Gastrocnemius medialis (tissue), 4 donors: ENCODE measurements at regions not wholly inside any gene's neighbourhood (a gene's known extent, or its start where the extent isn't known, plus 50 kb on each side); places are given as distances from the start of the nearest gene placed in this dataset.
"Not testable (repeated sequence)": the region's sequence is repeated elsewhere in the genome, so short reads cannot be mapped to it uniquely, and the experiment has no call there.

Experiments used
- ATAC-seq, 2 donors: fragments of 150-250 bp; one replicate each; pipeline ENCODE4 v1.9.1; 2016
- DNase-seq, 2 donors: peaks; one replicate each; pipeline ENCODE4 v3.0.0-alpha.2; 2019
- H3K27ac ChIP-seq, 4 donors: fragments of 200-600 bp; sonication (generic); 1 replicate in 1 of 4; 2 replicates in 3 of 4; pipeline ENCODE4 v1.5.1; 2016 to 2018; ENCODE audit warnings: mild to moderate bottlenecking in 2 of 4, moderate library complexity in 1 of 4
- H3K27me3 ChIP-seq, 3 donors: fragments of 200-600 bp; sonication (generic) in 2 of 3; 1 replicate in 1 of 3; 2 replicates in 2 of 3; pipeline versions ENCODE4 v1.5.1 to v1.6.0; 2016 to 2019; ENCODE audit warnings: mild to moderate bottlenecking in 1 of 3, moderate library complexity in 1 of 3
- H3K36me3 ChIP-seq, 2 donors: fragments of 200-600 bp; sonication (generic) in 1 of 2; one replicate each; pipeline ENCODE4 v1.5.1; 2017 to 2018
- H3K4me1 ChIP-seq, 2 donors: fragments of 200-600 bp; sonication (generic) in 1 of 2; one replicate each; pipeline ENCODE4 v1.5.1; 2016 to 2017; ENCODE audit warnings: mild to moderate bottlenecking in 2 of 2
- H3K4me3 ChIP-seq, 4 donors: fragments of 200-600 bp; sonication (generic) in 3 of 4; 1 replicate in 1 of 4; 2 replicates in 3 of 4; pipeline ENCODE4 v1.5.1; 2016 to 2019; ENCODE audit warnings: mild to moderate bottlenecking in 2 of 4
- H3K9me3 ChIP-seq, 3 donors: fragments of 200-600 bp; sonication (generic) in 2 of 3; 1 replicate in 1 of 3; 2 replicates in 2 of 3; pipeline ENCODE4 v1.5.1; 2016 to 2019
- POLR2A ChIP-seq, 2 donors: fragments of 450-650 bp; IDR thresholded peaks; one replicate each; pipeline ENCODE4 v1.6.1; 2017; ENCODE audit warnings: antibody characterized with exemption in 2 of 2, mild to moderate bottlenecking in 2 of 2, moderate library complexity in 2 of 2
- in situ Hi-C, 4 donors: fragments of 200-750 bp; cut with MboI; loops; one replicate each; pipeline versions ENCODE4 v1.15.0 to v1.8.0; 2017; ENCODE audit warnings: low sequenced_read_pairs in 4 of 4
- intact Hi-C: fragments of 100-400 bp; cut with DNase I; formaldehyde crosslinking; loops from one replicate; pipeline ENCODE4 v1.15.1; 2023; ENCODE audit warnings: low total_unique reads
- TF ChIP-seq, protein P1 (sequence below), 5 experiments: fragments of 450-650 bp in 3 of 5; fragments of 200-600 bp in 2 of 5; sonication (generic) in 2 of 5; IDR thresholded peaks in 4 of 5; conservative IDR thresholded peaks in 1 of 5; 1 replicate in 4 of 5; 2 replicates in 1 of 5; pipeline ENCODE4 v1.5.1; 2016 to 2019; ENCODE audit warnings: antibody characterized with exemption in 5 of 5, mild to moderate bottlenecking in 3 of 5, moderate library complexity in 3 of 5

DNA sequence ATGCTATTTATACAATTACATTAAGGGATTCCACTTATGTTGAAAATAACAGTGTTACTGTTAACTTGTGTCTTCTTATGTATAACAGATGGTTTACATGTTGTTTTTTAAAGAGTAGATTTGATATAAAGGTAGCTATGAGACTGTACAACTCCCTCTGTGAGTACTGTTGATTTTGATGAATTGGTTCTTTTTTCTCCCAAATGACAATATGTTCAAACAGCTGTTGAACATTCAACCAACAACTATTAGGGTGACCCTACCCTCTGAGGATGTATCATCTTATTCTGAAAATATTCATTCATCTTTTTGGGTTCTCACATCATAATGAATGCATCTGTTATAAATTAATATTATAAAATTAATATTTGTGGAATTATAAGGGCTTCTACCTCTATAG is 456.9 kb upstream of the MGAT4C start:
- H3K27me3 ChIP-seq: no peaks in the 10 kb centered on the region
- no peak overlapping the region for H3K27ac ChIP-seq
- no peak for DNase-seq
- H3K4me1 ChIP-seq: no peaks in the 10 kb centered on the region
- H3K4me3 ChIP-seq: no peak overlapping the region
- in situ Hi-C loops (no loop called here), intact Hi-C loops (no loop called here)
- no peaks in the 10 kb centered on the region for H3K36me3 ChIP-seq
- TF ChIP-seq POLR2A (IDR thresholded peaks at IDR 0.05): no peak
- ATAC-seq: no peak
- no peaks in the 10 kb centered on the region for H3K9me3 ChIP-seq

DNA sequence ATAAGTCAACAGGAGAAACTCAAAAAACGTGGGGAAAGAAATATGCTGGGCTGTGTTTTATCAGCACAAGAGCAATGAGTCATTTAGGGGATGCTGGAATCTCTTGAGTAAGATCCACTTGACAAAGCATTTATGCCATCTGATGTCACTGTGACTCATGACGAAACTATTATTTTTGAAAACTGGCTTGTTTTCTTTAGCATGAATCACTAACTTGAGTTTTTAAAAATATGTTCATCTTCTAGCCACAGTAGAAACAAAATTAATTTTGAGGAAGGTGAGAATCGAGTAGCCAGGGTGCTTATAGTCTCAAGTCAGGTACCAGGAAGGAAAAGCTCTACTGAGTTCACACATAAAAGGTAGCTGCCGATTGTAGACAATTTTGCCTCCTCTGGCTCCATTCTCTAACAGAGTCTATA is 456.2 kb upstream of the MGAT4C start:
- H3K4me3 ChIP-seq: no peak overlapping the region
- no peaks in the 10 kb centered on the region for H3K4me1 ChIP-seq
- TF ChIP-seq POLR2A (IDR thresholded peaks at IDR 0.05): no peak
- TF ChIP-seq, protein P1, sequence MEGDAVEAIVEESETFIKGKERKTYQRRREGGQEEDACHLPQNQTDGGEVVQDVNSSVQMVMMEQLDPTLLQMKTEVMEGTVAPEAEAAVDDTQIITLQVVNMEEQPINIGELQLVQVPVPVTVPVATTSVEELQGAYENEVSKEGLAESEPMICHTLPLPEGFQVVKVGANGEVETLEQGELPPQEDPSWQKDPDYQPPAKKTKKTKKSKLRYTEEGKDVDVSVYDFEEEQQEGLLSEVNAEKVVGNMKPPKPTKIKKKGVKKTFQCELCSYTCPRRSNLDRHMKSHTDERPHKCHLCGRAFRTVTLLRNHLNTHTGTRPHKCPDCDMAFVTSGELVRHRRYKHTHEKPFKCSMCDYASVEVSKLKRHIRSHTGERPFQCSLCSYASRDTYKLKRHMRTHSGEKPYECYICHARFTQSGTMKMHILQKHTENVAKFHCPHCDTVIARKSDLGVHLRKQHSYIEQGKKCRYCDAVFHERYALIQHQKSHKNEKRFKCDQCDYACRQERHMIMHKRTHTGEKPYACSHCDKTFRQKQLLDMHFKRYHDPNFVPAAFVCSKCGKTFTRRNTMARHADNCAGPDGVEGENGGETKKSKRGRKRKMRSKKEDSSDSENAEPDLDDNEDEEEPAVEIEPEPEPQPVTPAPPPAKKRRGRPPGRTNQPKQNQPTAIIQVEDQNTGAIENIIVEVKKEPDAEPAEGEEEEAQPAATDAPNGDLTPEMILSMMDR (IDR thresholded peaks at IDR 0.05 in 4 of 5, conservative IDR thresholded peaks at IDR 0.05 in 1 of 5): no peak
- H3K36me3 ChIP-seq: no peaks in the 10 kb centered on the region
- no peak overlapping the region for H3K27ac ChIP-seq
- in situ Hi-C loops: no loop called here
- no peak for DNase-seq
- ATAC-seq: peak in 1 of 2 donors; percentile 42
- no peaks in the 10 kb centered on the region for H3K27me3 ChIP-seq
- no peaks in the 10 kb centered on the region for H3K9me3 ChIP-seq
- intact Hi-C loops: no loop called here

DNA sequence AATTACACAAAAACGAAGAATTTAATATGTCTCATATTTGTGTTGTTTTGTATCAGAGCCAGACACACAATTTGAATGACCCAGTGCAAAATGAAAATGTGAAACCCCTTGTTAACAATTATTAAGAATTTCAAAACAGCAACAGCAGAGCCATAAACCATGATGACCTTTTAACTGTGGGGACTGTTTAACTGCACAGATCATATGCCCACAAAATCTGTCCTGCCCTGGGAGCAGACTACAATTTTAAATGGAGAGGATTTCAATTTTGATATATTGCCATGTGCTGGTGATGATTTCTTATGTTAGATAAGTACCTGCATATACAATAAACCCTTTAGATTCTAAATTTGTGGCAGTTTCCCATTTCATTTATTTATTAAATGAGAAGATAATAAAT is 455.5 kb upstream of the MGAT4C start:
- no peak overlapping the region for H3K27ac ChIP-seq
- no peak for DNase-seq
- no peak for TF ChIP-seq POLR2A (IDR thresholded peaks at IDR 0.05)
- TF ChIP-seq, protein P1 (IDR thresholded peaks at IDR 0.05 in 4 of 5, conservative IDR thresholded peaks at IDR 0.05 in 1 of 5): no peak
- no peak for ATAC-seq
- H3K27me3 ChIP-seq: no peaks in the 10 kb centered on the region
- H3K9me3 ChIP-seq: no peaks in the 10 kb centered on the region
- in situ Hi-C loops: no loop called here
- no peaks in the 10 kb centered on the region for H3K4me1 ChIP-seq
- H3K36me3 ChIP-seq: no peaks in the 10 kb centered on the region
- no peak overlapping the region for H3K4me3 ChIP-seq
- intact Hi-C loops: no loop called here

DNA sequence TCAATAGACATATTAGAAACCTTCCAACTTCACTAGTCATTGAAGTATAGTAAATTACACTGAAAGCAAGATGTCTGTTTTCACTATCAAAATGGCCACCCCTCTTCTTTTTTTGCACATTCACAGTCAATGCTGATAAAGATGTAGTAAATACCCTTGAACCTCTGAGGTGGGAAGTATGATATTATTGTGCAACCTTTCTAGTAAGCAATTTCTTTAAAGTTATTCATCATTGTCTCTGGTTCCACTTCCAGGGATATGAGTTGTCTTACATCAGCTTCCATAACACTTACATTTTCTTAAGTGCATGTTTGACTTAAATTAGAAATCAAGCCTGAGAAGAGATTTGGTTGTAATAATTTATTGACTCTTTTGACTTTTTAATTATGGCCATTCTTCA is 453.9 kb upstream of the MGAT4C start:
- no peak for DNase-seq
- TF ChIP-seq, protein P1 (IDR thresholded peaks at IDR 0.05 in 4 of 5, conservative IDR thresholded peaks at IDR 0.05 in 1 of 5): no peak
- TF ChIP-seq POLR2A (IDR thresholded peaks at IDR 0.05): no peak
- no peaks in the 10 kb centered on the region for H3K36me3 ChIP-seq
- H3K9me3 ChIP-seq: no peaks in the 10 kb centered on the region
- no peak overlapping the region for H3K27ac ChIP-seq
- no peaks in the 10 kb centered on the region for H3K27me3 ChIP-seq
- no peaks in the 10 kb centered on the region for H3K4me1 ChIP-seq
- no peak overlapping the region for H3K4me3 ChIP-seq
- in situ Hi-C loops: no loop called here
- no peak for ATAC-seq
- intact Hi-C loops: no loop called here

DNA sequence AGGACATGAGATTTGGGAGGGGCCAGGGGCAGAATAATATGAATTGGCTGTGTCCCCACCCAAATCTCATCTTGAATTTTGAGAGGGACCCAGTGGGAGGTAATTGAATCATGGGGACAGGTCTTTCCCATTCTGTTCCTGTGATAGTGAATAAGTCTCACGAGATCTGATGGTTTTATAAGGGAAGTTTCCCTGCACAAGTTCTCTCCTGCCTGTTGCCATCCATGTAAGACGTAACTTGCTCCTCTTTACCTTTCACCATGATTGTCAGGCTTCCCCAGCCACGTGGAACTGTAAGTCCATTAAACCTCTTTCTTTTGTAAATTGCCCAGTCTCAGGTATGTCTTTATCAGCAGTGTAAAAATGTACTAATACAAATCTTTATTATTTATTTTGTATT is 452.8 kb upstream of the MGAT4C start:
- H3K4me3 ChIP-seq, H3K9me3 ChIP-seq, intact Hi-C loops, ATAC-seq, H3K36me3 ChIP-seq, DNase-seq, in situ Hi-C loops, H3K4me1 ChIP-seq, H3K27me3 ChIP-seq, H3K27ac ChIP-seq: not testable (repeated sequence)

DNA sequence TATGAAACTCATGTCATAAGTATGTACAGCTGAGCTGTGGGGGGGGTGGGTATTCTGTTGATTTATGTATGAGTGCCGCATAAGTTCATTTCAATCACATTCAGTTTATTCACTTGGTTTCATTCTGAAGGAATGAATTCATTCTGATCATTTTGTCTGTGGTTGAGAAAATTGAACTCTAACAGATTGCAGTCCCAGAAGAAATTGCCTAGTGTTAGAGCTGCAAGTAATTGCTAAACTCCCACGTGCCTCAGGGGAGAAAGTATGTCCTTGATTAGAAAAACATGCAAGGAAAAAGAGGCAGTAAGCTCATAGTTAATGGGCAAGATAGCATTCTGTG is 442.4 kb upstream of the MGAT4C start:
- Histone ChIP-seq H3K4me3 (no peak overlapping the region), H3K4me1 (no peaks in the 10 kb centered on the region), H3K27me3 (no peaks in the 10 kb centered on the region), H3K9me3 (no peaks in the 10 kb centered on the region), H3K36me3 (no peaks in the 10 kb centered on the region), H3K27ac (no peak overlapping the region)
- intact Hi-C loops: no loop called here
- no peak for DNase-seq
- TF ChIP-seq POLR2A (IDR thresholded peaks at IDR 0.05): no peak
- TF ChIP-seq, protein P1 (IDR thresholded peaks at IDR 0.05 in 4 of 5, conservative IDR thresholded peaks at IDR 0.05 in 1 of 5): no peak
- no peak for ATAC-seq
- in situ Hi-C loops: no loop called here
